ENCODE measurements at regions not wholly inside any gene's neighbourhood (a gene's known extent, or its start where the extent isn't known, plus 50 kb on each side); places are given as distances from the start of the nearest gene placed in this dataset.

DNA sequence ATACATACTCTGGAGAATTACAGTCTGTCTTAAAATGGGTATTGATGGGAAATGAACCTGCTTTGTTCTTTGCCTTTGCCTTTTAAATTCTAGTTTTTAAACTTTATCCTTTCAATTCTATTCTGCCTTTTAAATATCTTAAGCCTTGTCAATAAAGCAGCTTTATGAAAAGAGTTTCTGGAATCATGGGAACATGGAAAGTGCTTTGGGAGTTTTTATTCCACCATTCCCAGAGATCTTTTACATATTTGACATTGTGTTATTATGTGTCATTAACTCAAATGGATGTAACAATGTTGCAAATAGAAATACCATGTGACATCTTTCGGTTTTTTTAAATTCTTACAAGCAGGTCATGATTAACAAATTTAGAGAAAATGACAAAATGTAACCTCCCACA, 555.7 kb upstream of the ANO3 start:
- TF ChIP-seq, protein P1, sequence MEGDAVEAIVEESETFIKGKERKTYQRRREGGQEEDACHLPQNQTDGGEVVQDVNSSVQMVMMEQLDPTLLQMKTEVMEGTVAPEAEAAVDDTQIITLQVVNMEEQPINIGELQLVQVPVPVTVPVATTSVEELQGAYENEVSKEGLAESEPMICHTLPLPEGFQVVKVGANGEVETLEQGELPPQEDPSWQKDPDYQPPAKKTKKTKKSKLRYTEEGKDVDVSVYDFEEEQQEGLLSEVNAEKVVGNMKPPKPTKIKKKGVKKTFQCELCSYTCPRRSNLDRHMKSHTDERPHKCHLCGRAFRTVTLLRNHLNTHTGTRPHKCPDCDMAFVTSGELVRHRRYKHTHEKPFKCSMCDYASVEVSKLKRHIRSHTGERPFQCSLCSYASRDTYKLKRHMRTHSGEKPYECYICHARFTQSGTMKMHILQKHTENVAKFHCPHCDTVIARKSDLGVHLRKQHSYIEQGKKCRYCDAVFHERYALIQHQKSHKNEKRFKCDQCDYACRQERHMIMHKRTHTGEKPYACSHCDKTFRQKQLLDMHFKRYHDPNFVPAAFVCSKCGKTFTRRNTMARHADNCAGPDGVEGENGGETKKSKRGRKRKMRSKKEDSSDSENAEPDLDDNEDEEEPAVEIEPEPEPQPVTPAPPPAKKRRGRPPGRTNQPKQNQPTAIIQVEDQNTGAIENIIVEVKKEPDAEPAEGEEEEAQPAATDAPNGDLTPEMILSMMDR (IDR thresholded peaks at IDR 0.05; ENCODE audit: low read depth, low read length): no peak
- TF ChIP-seq EZH2phosphoT487 (IDR thresholded peaks at IDR 0.05; ENCODE audit: low read depth): no peak
